ENCODE measurements at regions not wholly inside any gene's neighbourhood (a gene's known extent, or its start where the extent isn't known, plus 50 kb on each side); places are given as distances from the start of the nearest gene placed in this dataset.

GRCh38 chr14:44010595-44010994 lies 496.5 kb downstream of the FSCB start:
- H3K4me3 ChIP-seq = no peak overlapping the region
- ATAC-seq (no peak), DNase-seq (ENCODE audit: low spot score) (no peak)
- no peaks in the 10 kb centered on the region for H3K4me1 ChIP-seq (ENCODE audit: insufficient read depth)
- no peaks in the 10 kb centered on the region for H4K20me1 ChIP-seq (replicated peaks; ENCODE audit: insufficient read depth)
- H2AFZ ChIP-seq = no peak overlapping the region
- no peaks in the 10 kb centered on the region for H3K9me2 ChIP-seq (ENCODE audit: insufficient read depth)
- TF ChIP-seq CTCF (conservative IDR thresholded peaks at IDR 0.05; ENCODE audit: low read depth in 2 of 2) (no peak), ETS1 (IDR thresholded peaks at IDR 0.05) (no peak), CREB1 (CRISPR knock-in tag; IDR thresholded peaks at IDR 0.05; ENCODE audit: low read depth) (no peak), POLR2AphosphoS5 (IDR thresholded peaks at IDR 0.05; ENCODE audit: low read depth) (no peak), JUNB (IDR thresholded peaks at IDR 0.05; ENCODE audit: unreplicated experiment) (no peak), EZH2 (IDR thresholded peaks at IDR 0.05; ENCODE audit: low read depth, unreplicated experiment) (no peak), ZNF114 (CRISPR knock-in tag; IDR thresholded peaks at IDR 0.05) (no peak), EZH2phosphoT487 (IDR thresholded peaks at IDR 0.05; ENCODE audit: unreplicated experiment) (no peak), NANOG (IDR thresholded peaks at IDR 0.05; ENCODE audit: borderline replicate concordance) (no peak)
- TF ChIP-seq, protein P1, sequence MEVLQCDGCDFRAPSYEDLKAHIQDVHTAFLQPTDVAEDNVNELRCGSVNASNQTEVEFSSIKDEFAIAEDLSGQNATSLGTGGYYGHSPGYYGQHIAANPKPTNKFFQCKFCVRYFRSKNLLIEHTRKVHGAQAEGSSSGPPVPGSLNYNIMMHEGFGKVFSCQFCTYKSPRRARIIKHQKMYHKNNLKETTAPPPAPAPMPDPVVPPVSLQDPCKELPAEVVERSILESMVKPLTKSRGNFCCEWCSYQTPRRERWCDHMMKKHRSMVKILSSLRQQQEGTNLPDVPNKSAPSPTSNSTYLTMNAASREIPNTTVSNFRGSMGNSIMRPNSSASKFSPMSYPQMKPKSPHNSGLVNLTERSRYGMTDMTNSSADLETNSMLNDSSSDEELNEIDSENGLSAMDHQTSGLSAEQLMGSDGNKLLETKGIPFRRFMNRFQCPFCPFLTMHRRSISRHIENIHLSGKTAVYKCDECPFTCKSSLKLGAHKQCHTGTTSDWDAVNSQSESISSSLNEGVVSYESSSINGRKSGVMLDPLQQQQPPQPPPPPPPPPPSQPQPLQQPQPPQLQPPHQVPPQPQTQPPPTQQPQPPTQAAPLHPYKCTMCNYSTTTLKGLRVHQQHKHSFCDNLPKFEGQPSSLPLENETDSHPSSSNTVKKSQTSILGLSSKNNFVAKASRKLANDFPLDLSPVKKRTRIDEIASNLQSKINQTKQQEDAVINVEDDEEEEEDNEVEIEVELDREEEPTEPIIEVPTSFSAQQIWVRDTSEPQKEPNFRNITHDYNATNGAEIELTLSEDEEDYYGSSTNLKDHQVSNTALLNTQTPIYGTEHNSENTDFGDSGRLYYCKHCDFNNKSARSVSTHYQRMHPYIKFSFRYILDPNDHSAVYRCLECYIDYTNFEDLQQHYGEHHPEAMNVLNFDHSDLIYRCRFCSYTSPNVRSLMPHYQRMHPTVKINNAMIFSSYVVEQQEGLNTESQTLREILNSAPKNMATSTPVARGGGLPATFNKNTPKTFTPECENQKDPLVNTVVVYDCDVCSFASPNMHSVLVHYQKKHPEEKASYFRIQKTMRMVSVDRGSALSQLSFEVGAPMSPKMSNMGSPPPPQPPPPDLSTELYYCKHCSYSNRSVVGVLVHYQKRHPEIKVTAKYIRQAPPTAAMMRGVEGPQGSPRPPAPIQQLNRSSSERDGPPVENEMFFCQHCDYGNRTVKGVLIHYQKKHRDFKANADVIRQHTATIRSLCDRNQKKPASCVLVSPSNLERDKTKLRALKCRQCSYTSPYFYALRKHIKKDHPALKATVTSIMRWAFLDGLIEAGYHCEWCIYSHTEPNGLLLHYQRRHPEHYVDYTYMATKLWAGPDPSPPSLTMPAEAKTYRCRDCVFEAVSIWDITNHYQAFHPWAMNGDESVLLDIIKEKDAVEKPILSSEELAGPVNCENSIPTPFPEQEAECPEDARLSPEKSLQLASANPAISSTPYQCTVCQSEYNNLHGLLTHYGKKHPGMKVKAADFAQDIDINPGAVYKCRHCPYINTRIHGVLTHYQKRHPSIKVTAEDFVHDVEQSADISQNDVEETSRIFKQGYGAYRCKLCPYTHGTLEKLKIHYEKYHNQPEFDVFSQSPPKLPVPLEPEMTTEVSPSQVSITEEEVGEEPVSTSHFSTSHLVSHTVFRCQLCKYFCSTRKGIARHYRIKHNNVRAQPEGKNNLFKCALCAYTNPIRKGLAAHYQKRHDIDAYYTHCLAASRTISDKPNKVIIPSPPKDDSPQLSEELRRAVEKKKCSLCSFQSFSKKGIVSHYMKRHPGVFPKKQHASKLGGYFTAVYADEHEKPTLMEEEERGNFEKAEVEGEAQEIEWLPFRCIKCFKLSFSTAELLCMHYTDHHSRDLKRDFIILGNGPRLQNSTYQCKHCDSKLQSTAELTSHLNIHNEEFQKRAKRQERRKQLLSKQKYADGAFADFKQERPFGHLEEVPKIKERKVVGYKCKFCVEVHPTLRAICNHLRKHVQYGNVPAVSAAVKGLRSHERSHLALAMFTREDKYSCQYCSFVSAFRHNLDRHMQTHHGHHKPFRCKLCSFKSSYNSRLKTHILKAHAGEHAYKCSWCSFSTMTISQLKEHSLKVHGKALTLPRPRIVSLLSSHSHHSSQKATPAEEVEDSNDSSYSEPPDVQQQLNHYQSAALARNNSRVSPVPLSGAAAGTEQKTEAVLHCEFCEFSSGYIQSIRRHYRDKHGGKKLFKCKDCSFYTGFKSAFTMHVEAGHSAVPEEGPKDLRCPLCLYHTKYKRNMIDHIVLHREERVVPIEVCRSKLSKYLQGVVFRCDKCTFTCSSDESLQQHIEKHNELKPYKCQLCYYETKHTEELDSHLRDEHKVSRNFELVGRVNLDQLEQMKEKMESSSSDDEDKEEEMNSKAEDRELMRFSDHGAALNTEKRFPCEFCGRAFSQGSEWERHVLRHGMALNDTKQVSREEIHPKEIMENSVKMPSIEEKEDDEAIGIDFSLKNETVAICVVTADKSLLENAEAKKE (CRISPR knock-in tag; IDR thresholded peaks at IDR 0.05) = no peak
- no peaks in the 10 kb centered on the region for H3K27me3 ChIP-seq (ENCODE audit: insufficient read depth)
- no peak overlapping the region for H3K27ac ChIP-seq (ENCODE audit: low read depth)
- no peaks in the 10 kb centered on the region for H3K79me2 ChIP-seq (replicated peaks; ENCODE audit: insufficient read depth)
- H3F3A ChIP-seq (replicated peaks; ENCODE audit: low read depth) = no peaks in the 10 kb centered on the region
- H3K36me3 ChIP-seq (ENCODE audit: insufficient read depth) = no peaks in the 10 kb centered on the region
- H3K4me3 Mint-ChIP-seq = no peak overlapping the region
- no peaks in the 10 kb centered on the region for H3K27me3 Mint-ChIP-seq (ENCODE audit: insufficient read depth, low read depth, poor library complexity)
- no peaks in the 10 kb centered on the region for H3K36me3 Mint-ChIP-seq (ENCODE audit: low read depth)
- no peaks in the 10 kb centered on the region for H3K4me1 Mint-ChIP-seq
- H3K9me3 Mint-ChIP-seq = no peaks in the 10 kb centered on the region
- no peak overlapping the region for H3K4me2 ChIP-seq
- H3K27ac Mint-ChIP-seq = no peak overlapping the region

All from GM23338 (cell line).